Endothelial cell of umbilical vein (primary cell): ENCODE measurements at regions not wholly inside any gene's neighbourhood (a gene's known extent, or its start where the extent isn't known, plus 50 kb on each side); places are given as distances from the start of the nearest gene placed in this dataset.

Experiments
- BruUV-seq: library from RNA; stranded (reverse); fragments of 400-500 nt; replicated peaks from 2 replicates; lab custom pipeline; 2021; lab: Mats Ljungman, UMichigan
- CTCF ChIA-PET: fragments of 300-600, 350-600 bp; sonication (Branson Sonifier 250); formaldehyde crosslinking; loops from one replicate; lab custom pipeline; 2021; ENCODE audit warnings: antibody characterized with exemption, inconsistent platforms; lab: Charles Lee
- POLR2A ChIA-PET: fragments of 300-600, 350-600 bp; sonication (Branson Sonifier 250); formaldehyde crosslinking; loops from one replicate; lab custom pipeline; 2021; ENCODE audit warnings: antibody characterized with exemption, inconsistent platforms; lab: Charles Lee
- DNase-seq: peaks from one replicate; pipeline ENCODE4 v3.0.0-alpha.2; 2011; ENCODE audit warnings: low read depth, low spot score
- FAIRE-seq: peaks from 2 replicates; lab custom pipeline; 2011; peaks lifted over from hg19 to GRCh38; lab: Jason Lieb, UNC
- H2AFZ ChIP-seq: 2 replicates; pipeline ENCODE4 v1.6.0; 2012; ENCODE audit warnings: low read depth, low read length, control low read depth, inconsistent platforms
- H3K27ac ChIP-seq: 2 replicates; pipeline ENCODE4 v1.5.1; 2011; ENCODE audit warnings: low read depth, mild to moderate bottlenecking, control low read depth, low read length, moderate library complexity; ENCODE audit not compliant: insufficient read depth
- H3K27me3 ChIP-seq, 2 experiments: 2 replicates each; pipeline versions ENCODE4 v1.6.0 to v1.6.1; 2011; ENCODE audit warnings: low read length in 2 of 2, mixed read lengths in 1 of 2; ENCODE audit not compliant: control insufficient read depth in 2 of 2, insufficient read depth in 2 of 2
- H3K36me3 ChIP-seq, 2 experiments: 2 replicates in 1 of 2; 3 replicates in 1 of 2; pipeline ENCODE4 v1.5.1; 2011; ENCODE audit warnings: low read length in 2 of 2, mild to moderate bottlenecking in 1 of 2, moderate library complexity in 1 of 2; ENCODE audit not compliant: control insufficient read depth in 2 of 2, insufficient read depth in 2 of 2; ENCODE audit errors: extremely low read depth in 1 of 2
- H3K4me1 ChIP-seq: 3 replicates; pipeline ENCODE4 v1.5.1; 2011; ENCODE audit warnings: mild to moderate bottlenecking, low read length; ENCODE audit not compliant: control insufficient read depth, insufficient read depth; ENCODE audit errors: extremely low read depth
- H3K4me2 ChIP-seq: 2 replicates; pipeline ENCODE4 v1.6.1; 2011; ENCODE audit warnings: low read length, control low read depth, mixed read lengths; ENCODE audit not compliant: insufficient read depth
- H3K4me3 ChIP-seq, 3 experiments: fragments of 200-600 bp in 1 of 3; sonication (generic), shearing (Covaris generic) in 1 of 3; replicated peaks in 1 of 3; 2 replicates each; pipeline ENCODE4 v1.5.1; 2011 to 2016; ENCODE audit warnings: control low read depth in 3 of 3, low read length in 3 of 3, mild to moderate bottlenecking in 2 of 3, inconsistent platforms in 1 of 3, low read depth in 1 of 3, moderate library complexity in 1 of 3; ENCODE audit not compliant: insufficient read depth in 1 of 3
- H3K79me2 ChIP-seq: 2 replicates; pipeline ENCODE4 v1.6.0; 2012; ENCODE audit warnings: low read length, inconsistent platforms; ENCODE audit not compliant: control insufficient read depth, insufficient read depth
- H3K9ac ChIP-seq: replicated peaks from 2 replicates; pipeline ENCODE3; 2011; ENCODE audit warnings: low read length, control low read depth; ENCODE audit not compliant: insufficient read depth; ENCODE audit errors: extremely low read depth
- H3K9me1 ChIP-seq: replicated peaks from 3 replicates; pipeline ENCODE4 v1.6.0; 2011; ENCODE audit warnings: mild to moderate bottlenecking, low read length; ENCODE audit not compliant: control insufficient read depth, insufficient read depth; ENCODE audit errors: extremely low read depth
- H3K9me3 ChIP-seq: replicated peaks from 2 replicates; pipeline ENCODE4 v1.5.1; 2012; ENCODE audit warnings: low read length, inconsistent platforms; ENCODE audit not compliant: control insufficient read depth, insufficient read depth
- H4K20me1 ChIP-seq: replicated peaks from 2 replicates; pipeline ENCODE3; 2011; ENCODE audit warnings: mild to moderate bottlenecking, low read length; ENCODE audit not compliant: control insufficient read depth, insufficient read depth; ENCODE audit errors: extremely low read depth
- EZH2 ChIP-seq: IDR thresholded peaks from 2 replicates; pipeline ENCODE4 v1.6.1; 2012; ENCODE audit warnings: borderline replicate concordance, low read depth, mild to moderate bottlenecking, moderate library complexity, low read length, inconsistent platforms; ENCODE audit not compliant: severe bottlenecking
- FOS ChIP-seq: IDR thresholded peaks from 2 replicates; pipeline ENCODE4 v1.6.1; 2011; ENCODE audit warnings: mild to moderate bottlenecking, low read length, moderate library complexity, borderline replicate concordance; ENCODE audit not compliant: insufficient read depth
- GATA2 ChIP-seq: IDR thresholded peaks from 2 replicates; pipeline ENCODE4 v1.7.0; 2011; ENCODE audit warnings: low read depth, mild to moderate bottlenecking, moderate library complexity, mixed read lengths, low read length; ENCODE audit not compliant: insufficient read length, insufficient read depth
- JUN ChIP-seq: IDR thresholded peaks from 2 replicates; pipeline ENCODE4 v1.6.1; 2011; ENCODE audit warnings: borderline replicate concordance, low read depth; ENCODE audit not compliant: insufficient read length, insufficient read depth
- MYC ChIP-seq: IDR thresholded peaks from one replicate; pipeline ENCODE4 v1.6.1; 2011; ENCODE audit warnings: mild to moderate bottlenecking, low read depth, low read length
- POLR2A ChIP-seq: IDR thresholded peaks from 2 replicates; pipeline ENCODE4 v1.6.1; 2012; ENCODE audit warnings: low read depth, mild to moderate bottlenecking, control low read depth, low read length
- POLR2AphosphoS5 ChIP-seq: IDR thresholded peaks from 2 replicates; pipeline ENCODE4 v1.6.1; 2012; ENCODE audit warnings: low read depth, mild to moderate bottlenecking, control low read depth, low read length, moderate library complexity; ENCODE audit not compliant: insufficient read depth
- dilution Hi-C: fragments of 300-500 bp; cut with MboI; formaldehyde crosslinking; loops from one replicate; pipeline ENCODE4 v1.15.0; 2019; ENCODE audit warnings: low sequenced_read_pairs; ENCODE audit not compliant: extremely low pct_ligation_motif_present
- intact Hi-C: fragments of 100-400 bp; cut with micrococcal nuclease; formaldehyde crosslinking; loops from one replicate; pipeline ENCODE4 v1.10.0; 2022
- TF ChIP-seq, protein P1 (sequence below), 2 donors: IDR thresholded peaks; 1 replicate in 1 of 2; 2 replicates in 1 of 2; pipeline ENCODE4 v1.5.1; 2011; ENCODE audit warnings: low read length in 2 of 2, mild to moderate bottlenecking in 2 of 2, moderate library complexity in 2 of 2, control low read depth in 1 of 2, inconsistent platforms in 1 of 2, low read depth in 1 of 2; ENCODE audit not compliant: insufficient read depth in 1 of 2; ENCODE audit errors: extremely low read depth in 1 of 2
- TF ChIP-seq, protein P2 (sequence below): IDR thresholded peaks from 2 replicates; pipeline ENCODE4 v1.6.1; 2011; ENCODE audit not compliant: insufficient read depth, insufficient read length

DNA sequence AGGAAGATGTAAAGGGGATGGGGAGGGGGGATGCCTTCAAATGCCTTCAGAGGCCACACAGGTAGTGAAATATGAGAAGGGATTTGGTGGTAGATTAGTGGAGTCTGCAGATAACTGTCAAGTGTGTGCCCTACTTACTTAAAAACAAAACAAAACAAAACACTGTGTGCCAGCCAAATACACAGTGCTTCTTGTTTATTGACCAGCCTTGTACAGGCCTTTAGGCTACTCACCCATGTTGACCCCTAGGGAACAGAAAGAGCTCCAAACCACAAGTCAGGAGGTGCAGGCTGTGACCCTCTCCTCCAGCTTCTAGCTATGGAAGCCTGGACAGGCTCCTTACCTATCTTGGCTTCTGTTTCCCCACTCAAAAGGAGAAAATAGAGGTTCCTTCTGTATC is 562.0 kb downstream of the ETNK1 start:
- Histone ChIP-seq H3K4me1 (no peaks in the 10 kb centered on the region), H3K9ac (no peak overlapping the region), H3K36me3 (no peaks in the 10 kb centered on the region), H3K79me2 (no peaks in the 10 kb centered on the region), H3K27me3 (no peaks in the 10 kb centered on the region), H3K4me3 (no peak overlapping the region), H3K4me2 (no peak overlapping the region), H2AFZ (no peak overlapping the region), H3K9me1 (no peaks in the 10 kb centered on the region), H3K27ac (no peak overlapping the region), H4K20me1 (no peaks in the 10 kb centered on the region), H3K9me3 (no peaks in the 10 kb centered on the region)
- FAIRE-seq: no peak
- TF ChIP-seq POLR2A (no peak), JUN (no peak), EZH2 (no peak), MYC (no peak), GATA2 (no peak), POLR2AphosphoS5 (no peak), FOS (no peak)
- TF ChIP-seq, protein P1, sequence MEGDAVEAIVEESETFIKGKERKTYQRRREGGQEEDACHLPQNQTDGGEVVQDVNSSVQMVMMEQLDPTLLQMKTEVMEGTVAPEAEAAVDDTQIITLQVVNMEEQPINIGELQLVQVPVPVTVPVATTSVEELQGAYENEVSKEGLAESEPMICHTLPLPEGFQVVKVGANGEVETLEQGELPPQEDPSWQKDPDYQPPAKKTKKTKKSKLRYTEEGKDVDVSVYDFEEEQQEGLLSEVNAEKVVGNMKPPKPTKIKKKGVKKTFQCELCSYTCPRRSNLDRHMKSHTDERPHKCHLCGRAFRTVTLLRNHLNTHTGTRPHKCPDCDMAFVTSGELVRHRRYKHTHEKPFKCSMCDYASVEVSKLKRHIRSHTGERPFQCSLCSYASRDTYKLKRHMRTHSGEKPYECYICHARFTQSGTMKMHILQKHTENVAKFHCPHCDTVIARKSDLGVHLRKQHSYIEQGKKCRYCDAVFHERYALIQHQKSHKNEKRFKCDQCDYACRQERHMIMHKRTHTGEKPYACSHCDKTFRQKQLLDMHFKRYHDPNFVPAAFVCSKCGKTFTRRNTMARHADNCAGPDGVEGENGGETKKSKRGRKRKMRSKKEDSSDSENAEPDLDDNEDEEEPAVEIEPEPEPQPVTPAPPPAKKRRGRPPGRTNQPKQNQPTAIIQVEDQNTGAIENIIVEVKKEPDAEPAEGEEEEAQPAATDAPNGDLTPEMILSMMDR (IDR thresholded peaks at IDR 0.05; ENCODE audit: extremely low read depth in 1 of 2, insufficient read depth in 1 of 2, low read depth in 1 of 2, low read length in 2 of 2): no peak
- TF ChIP-seq, protein P2, sequence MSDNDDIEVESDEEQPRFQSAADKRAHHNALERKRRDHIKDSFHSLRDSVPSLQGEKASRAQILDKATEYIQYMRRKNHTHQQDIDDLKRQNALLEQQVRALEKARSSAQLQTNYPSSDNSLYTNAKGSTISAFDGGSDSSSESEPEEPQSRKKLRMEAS: no peak
- POLR2A ChIA-PET: no interaction called here
- intact Hi-C loops: loop anchor here (10.0 kb wide), 1 partner anchor 792 kb away; no protein-coding TSS in a partner anchor
- no peak for DNase-seq
- dilution Hi-C loops: no loop called here
- no TSS peak for BruUV-seq
- CTCF ChIA-PET: interaction anchor here (1.3 kb wide), 1 partner anchor 19 kb away, joined by 3 read pairs; no protein-coding TSS in a partner anchor
